ENCODE measurements at regions not wholly inside any gene's neighbourhood (a gene's known extent, or its start where the extent isn't known, plus 50 kb on each side); places are given as distances from the start of the nearest gene placed in this dataset.

DNA sequence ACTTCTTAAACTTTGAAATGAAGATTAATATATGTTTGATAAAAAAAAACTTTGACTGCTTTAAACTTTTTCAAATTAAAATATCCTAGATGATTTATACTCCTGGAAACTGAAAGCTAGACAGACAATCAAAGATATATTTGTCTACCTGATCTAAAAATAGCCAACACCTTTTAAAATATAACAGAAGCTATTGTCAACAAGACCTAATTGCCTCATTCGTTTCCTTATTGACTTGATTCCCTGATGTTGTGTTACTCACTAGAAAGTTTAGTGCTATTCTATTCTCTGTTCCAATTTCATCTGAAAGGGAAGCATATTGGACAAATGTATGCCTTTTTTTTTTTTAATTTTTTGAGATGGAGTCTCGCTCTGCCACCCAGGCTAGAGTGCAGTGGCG lies 445.6 kb upstream of the ADAMTS5 start:
- DNase-seq (ENCODE audit: insufficient read length, low spot score) (no peak), FAIRE-seq (no peak)
- TF ChIP-seq, protein P1, sequence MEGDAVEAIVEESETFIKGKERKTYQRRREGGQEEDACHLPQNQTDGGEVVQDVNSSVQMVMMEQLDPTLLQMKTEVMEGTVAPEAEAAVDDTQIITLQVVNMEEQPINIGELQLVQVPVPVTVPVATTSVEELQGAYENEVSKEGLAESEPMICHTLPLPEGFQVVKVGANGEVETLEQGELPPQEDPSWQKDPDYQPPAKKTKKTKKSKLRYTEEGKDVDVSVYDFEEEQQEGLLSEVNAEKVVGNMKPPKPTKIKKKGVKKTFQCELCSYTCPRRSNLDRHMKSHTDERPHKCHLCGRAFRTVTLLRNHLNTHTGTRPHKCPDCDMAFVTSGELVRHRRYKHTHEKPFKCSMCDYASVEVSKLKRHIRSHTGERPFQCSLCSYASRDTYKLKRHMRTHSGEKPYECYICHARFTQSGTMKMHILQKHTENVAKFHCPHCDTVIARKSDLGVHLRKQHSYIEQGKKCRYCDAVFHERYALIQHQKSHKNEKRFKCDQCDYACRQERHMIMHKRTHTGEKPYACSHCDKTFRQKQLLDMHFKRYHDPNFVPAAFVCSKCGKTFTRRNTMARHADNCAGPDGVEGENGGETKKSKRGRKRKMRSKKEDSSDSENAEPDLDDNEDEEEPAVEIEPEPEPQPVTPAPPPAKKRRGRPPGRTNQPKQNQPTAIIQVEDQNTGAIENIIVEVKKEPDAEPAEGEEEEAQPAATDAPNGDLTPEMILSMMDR (IDR thresholded peaks at IDR 0.05; ENCODE audit: insufficient read depth, missing control alignments), result no peak

DNA sequence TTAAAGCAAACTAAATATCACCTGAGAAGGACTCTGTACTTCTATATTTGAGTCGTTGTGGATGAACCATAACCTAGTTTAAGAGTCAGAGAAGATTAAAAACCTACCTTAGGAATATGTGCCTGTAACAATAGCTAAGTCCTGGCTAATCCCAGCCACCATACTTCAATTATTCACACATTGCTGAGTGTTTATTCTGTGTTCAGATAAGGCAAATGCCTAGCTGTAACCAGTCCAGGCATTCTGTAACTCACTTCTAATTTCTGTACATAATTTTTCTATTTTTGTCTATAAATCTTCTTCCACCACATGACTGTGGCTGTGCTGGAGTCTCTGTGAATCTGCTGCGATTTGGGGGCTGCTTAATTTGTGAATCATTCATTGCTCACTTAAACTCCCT lies 441.9 kb upstream of the ADAMTS5 start:
- DNase-seq (ENCODE audit: insufficient read length, low spot score), result no peak
- no peak for FAIRE-seq
- TF ChIP-seq, protein P1 (IDR thresholded peaks at IDR 0.05; ENCODE audit: insufficient read depth, missing control alignments), result no peak

DNA sequence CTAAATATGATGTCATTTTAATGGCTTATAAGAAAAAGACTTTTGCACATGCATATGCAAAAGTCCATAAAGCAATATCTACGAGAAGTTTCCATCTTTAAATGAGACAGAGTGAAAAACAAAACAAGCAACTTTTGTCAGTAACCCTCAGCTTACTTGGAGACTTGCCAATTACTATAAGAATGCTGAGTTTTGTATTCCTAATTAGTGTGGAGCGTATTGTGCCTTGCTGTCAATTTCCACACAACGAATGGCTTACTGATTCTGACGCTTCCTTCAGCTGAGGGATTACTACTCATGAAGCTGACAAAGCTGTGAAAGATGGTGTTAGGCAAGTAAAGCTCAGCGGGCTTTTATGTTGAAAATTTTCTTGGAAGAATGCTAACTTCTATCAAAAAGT lies 440.4 kb upstream of the ADAMTS5 start:
- FAIRE-seq, result no peak
- TF ChIP-seq, protein P1 (IDR thresholded peaks at IDR 0.05; ENCODE audit: insufficient read depth, missing control alignments), result no peak
- no peak for DNase-seq (ENCODE audit: insufficient read length, low spot score)

DNA sequence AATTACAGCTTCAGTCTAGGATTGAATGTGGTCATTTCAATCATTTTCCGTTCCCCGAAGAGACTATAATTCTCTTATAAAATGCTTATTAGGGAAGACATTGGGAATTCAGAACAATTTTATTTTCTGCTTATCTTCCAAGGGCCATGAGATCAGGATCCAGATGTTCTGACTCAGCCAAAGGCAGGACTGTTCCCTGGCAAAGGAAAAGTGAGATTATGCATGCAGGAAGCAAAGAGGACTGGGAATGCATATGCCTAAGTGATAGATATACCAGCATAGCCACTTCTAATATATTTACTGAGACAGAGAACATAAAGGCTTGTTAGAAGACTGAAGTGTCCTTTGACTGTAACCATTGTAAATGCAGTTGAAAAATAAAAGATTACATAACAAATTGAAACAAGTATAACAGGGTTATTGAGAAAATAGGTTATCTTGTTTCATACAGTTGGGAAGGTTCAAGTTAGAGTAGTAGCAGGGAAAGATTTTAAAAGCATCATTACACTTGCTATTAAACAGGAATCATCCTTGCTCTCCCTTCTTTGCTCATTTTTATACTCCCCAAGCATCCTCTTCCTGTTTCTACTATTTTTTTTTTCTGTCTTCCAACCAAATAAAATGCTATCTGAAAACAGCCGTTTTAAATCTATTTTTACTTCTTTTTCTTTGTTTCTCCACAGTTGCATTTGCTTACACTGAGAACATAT lies 439.6 kb upstream of the ADAMTS5 start:
- no peak for FAIRE-seq
- no peak for DNase-seq (ENCODE audit: insufficient read length, low spot score)
- TF ChIP-seq, protein P1 (IDR thresholded peaks at IDR 0.05; ENCODE audit: insufficient read depth, missing control alignments), result no peak

DNA sequence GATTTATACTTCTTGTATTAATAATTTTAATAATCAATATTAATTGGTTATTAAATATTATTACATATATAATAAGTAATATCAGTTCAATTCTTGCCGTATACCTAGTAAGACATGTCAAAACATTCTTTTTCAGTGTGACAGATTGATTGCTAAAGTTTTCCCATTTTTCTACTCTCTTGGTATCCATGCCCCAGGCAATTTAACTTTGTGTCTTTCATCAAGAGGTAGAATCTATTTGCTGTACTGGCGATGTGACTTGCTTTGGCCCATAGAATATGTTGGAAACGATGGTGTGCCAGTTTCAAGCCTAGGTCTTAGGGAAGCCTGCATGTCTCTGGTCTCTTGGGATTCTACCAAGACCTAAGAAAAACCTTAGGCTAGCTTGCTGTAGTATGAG lies 436.1 kb upstream of the ADAMTS5 start:
- DNase-seq (ENCODE audit: insufficient read length, low spot score) (no peak), FAIRE-seq (no peak)
- TF ChIP-seq, protein P1 (IDR thresholded peaks at IDR 0.05; ENCODE audit: insufficient read depth, missing control alignments), result no peak

DNA sequence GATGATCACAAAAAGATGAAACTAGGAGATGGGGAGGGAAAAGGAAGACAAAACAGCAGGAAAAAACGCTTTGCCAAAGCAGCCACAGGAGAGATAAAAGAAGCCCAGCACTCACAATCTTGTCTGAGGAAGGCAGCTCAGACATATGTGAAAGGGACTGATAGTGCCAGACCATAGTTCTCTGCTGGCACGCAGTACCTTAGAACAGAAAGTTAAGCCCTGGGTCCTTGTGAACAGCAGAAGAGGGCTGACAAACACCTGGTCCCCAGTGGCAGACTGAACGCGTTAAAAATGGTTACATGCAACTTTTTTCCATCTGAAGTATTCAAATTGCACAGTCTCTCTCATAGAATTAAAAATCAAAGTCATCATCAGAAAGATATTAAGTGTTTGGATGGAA lies 433.2 kb upstream of the ADAMTS5 start:
- TF ChIP-seq, protein P1 (IDR thresholded peaks at IDR 0.05; ENCODE audit: insufficient read depth, missing control alignments), result no peak
- no peak for FAIRE-seq
- DNase-seq (ENCODE audit: insufficient read length, low spot score), result no peak

DNA sequence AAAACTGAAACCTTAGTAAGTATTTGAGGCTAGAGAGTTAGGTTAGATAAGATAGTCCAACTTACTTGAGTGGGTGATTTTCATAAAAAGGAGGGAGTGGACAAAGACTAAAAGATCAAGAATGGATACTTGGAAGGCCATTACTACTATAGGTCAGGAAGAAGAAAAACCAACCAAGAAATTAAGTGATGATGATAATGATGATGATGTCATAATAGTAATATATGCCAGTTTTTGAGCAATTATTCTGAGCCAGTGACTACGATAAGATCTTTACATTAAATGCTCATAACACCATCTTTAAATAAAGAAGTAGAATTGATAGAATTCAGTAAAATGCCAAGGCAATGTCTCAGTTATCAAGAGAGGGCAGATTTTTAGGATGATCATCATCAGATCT lies 430.7 kb upstream of the ADAMTS5 start:
- DNase-seq (ENCODE audit: insufficient read length, low spot score), result no peak
- no peak for FAIRE-seq
- TF ChIP-seq, protein P1 (IDR thresholded peaks at IDR 0.05; ENCODE audit: insufficient read depth, missing control alignments), result no peak

All from D721Med (cell line).